ENCODE measurements at regions not wholly inside any gene's neighbourhood (a gene's known extent, or its start where the extent isn't known, plus 50 kb on each side); places are given as distances from the start of the nearest gene placed in this dataset.

DNA sequence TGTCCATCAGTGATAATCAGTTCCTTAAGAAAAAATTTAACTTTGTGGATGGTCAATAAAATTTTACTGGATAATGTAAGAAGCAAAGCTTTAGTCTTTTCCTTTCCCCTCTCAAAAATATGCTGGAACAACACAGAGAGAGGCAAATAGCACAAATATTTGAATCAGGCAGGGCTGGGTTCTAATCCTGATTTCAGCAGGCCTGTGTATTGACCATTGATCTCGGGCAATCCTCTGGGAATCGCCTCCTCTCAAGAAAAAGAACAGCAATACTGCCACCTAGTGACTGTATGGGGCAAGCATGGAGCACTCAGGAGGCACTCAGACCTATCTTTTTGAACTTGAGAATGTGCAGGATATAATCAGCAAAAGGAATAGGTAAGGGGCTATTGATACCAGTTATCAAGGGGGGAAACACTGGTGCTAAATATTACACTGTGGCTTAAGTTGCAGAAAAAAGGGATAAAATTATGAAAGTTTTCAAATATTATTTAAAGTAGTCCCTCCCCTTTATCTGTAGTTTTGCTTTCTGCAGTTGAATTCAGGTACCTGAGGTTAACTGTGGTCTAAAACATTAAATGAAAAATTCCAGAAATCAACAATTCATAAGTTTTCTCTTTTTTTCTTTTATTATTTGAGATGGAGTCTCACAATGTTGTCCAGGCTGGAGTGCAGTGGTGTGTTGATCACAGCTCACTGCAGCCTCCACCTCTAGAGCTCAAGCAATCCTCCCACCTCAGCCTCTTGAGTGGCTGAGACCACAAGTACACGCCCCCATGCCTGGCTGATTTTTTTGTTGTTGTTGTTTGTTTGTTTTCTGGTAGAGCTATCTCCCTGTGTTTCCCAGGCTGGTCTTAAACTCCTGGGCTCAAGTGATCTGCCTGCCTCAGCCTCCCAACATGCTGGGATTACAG lies 91.8 kb upstream of the NHSL1 start:
- Histone ChIP-seq H3K9me3 (ENCODE audit: control insufficient read depth, insufficient read depth, low read depth, low read length) (no peaks in the 10 kb centered on the region), H3K4me1 (ENCODE audit: control insufficient read depth, extremely low read depth, insufficient read depth, low read length) (peaks cover 13% of the 10 kb centered on the region), H2AFZ (ENCODE audit: low read length) (no peak overlapping the region), H3K9ac (ENCODE audit: insufficient read depth, low read length) (no peak overlapping the region), H3K79me2 (ENCODE audit: control insufficient read depth, insufficient read depth, low read length) (peaks cover 3% of the 10 kb centered on the region), H3K27me3 (ENCODE audit: control insufficient read depth, insufficient read depth, low read length) (no peaks in the 10 kb centered on the region), H3K27ac (ENCODE audit: insufficient read depth, low read length) (no peak overlapping the region), H3K36me3 (ENCODE audit: control insufficient read depth, insufficient read depth, low read length) (no peaks in the 10 kb centered on the region), H3K4me3 (replicated peaks in 1 of 4; ENCODE audit: control extremely low read depth in 1 of 4, insufficient read depth in 1 of 4, low read depth in 3 of 4, low read length in 4 of 4) (no peak overlapping the region), H4K20me1 (ENCODE audit: control insufficient read depth, extremely low read depth, insufficient read depth, low read length) (no peaks in the 10 kb centered on the region), H3K4me2 (ENCODE audit: extremely low read depth, insufficient read depth, low read length) (no peak overlapping the region)
- DNase-seq (ENCODE audit: low read depth in 2 of 2): peak; percentile 64 to 82
- TF ChIP-seq EZH2 (IDR thresholded peaks at IDR 0.05; ENCODE audit: low read length, missing control alignments) (no peak), CTCF (conservative IDR thresholded peaks at IDR 0.05 in 1 of 2, IDR thresholded peaks at IDR 0.05 in 1 of 2; ENCODE audit: low read depth in 1 of 2, low read length in 2 of 2) (peak; percentile 86 to 90)

GRCh38 chr6:138592749-138593123 lies 93.4 kb upstream of the NHSL1 start:
- no peaks in the 10 kb centered on the region for H4K20me1 ChIP-seq (ENCODE audit: control insufficient read depth, extremely low read depth, insufficient read depth, low read length)
- H3K9me3 ChIP-seq (ENCODE audit: control insufficient read depth, insufficient read depth, low read depth, low read length): no peaks in the 10 kb centered on the region
- peak overlapping the region; percentile 96 for H3K4me2 ChIP-seq (ENCODE audit: extremely low read depth, insufficient read depth, low read length)
- H3K27ac ChIP-seq (ENCODE audit: insufficient read depth, low read length): peak overlapping the region; percentile 94
- H3K4me3 ChIP-seq (replicated peaks in 1 of 4; ENCODE audit: control extremely low read depth in 1 of 4, insufficient read depth in 1 of 4, low read depth in 3 of 4, low read length in 4 of 4): peak overlapping the region; percentile 29 to 57 (median 43)
- H2AFZ ChIP-seq (ENCODE audit: low read length): peak overlapping the region; percentile 59
- peaks cover 3% of the 10 kb centered on the region for H3K79me2 ChIP-seq (ENCODE audit: control insufficient read depth, insufficient read depth, low read length)
- H3K27me3 ChIP-seq (ENCODE audit: control insufficient read depth, insufficient read depth, low read length): no peaks in the 10 kb centered on the region
- TF ChIP-seq EZH2 (IDR thresholded peaks at IDR 0.05; ENCODE audit: low read length, missing control alignments) (no peak), CTCF (conservative IDR thresholded peaks at IDR 0.05 in 1 of 2, IDR thresholded peaks at IDR 0.05 in 1 of 2; ENCODE audit: low read depth in 1 of 2, low read length in 2 of 2) (no peak)
- peak overlapping the region; percentile 68 for H3K9ac ChIP-seq (ENCODE audit: insufficient read depth, low read length)
- H3K36me3 ChIP-seq (ENCODE audit: control insufficient read depth, insufficient read depth, low read length): no peaks in the 10 kb centered on the region
- no peak for DNase-seq (ENCODE audit: low read depth in 2 of 2)
- peaks cover 13% of the 10 kb centered on the region for H3K4me1 ChIP-seq (ENCODE audit: control insufficient read depth, extremely low read depth, insufficient read depth, low read length)

- H4K20me1 ChIP-seq (ENCODE audit: control insufficient read depth, extremely low read depth, insufficient read depth, low read length): no peaks in the 10 kb centered on the region
- H3K4me3 ChIP-seq (replicated peaks in 1 of 4; ENCODE audit: control extremely low read depth in 1 of 4, insufficient read depth in 1 of 4, low read depth in 3 of 4, low read length in 4 of 4): peak overlapping the region; percentile 29 to 57 (median 43)
- H3K79me2 ChIP-seq (ENCODE audit: control insufficient read depth, insufficient read depth, low read length): peaks cover 3% of the 10 kb centered on the region
- no peak for TF ChIP-seq EZH2 (IDR thresholded peaks at IDR 0.05; ENCODE audit: low read length, missing control alignments)
- TF ChIP-seq CTCF (conservative IDR thresholded peaks at IDR 0.05 in 1 of 2, IDR thresholded peaks at IDR 0.05 in 1 of 2; ENCODE audit: low read depth in 1 of 2, low read length in 2 of 2): no peak
- no peaks in the 10 kb centered on the region for H3K36me3 ChIP-seq (ENCODE audit: control insufficient read depth, insufficient read depth, low read length)
- H3K4me1 ChIP-seq (ENCODE audit: control insufficient read depth, extremely low read depth, insufficient read depth, low read length): peaks cover 13% of the 10 kb centered on the region
- no peaks in the 10 kb centered on the region for H3K9me3 ChIP-seq (ENCODE audit: control insufficient read depth, insufficient read depth, low read depth, low read length)
- no peaks in the 10 kb centered on the region for H3K27me3 ChIP-seq (ENCODE audit: control insufficient read depth, insufficient read depth, low read length)
- peak; percentile 98 for DNase-seq (ENCODE audit: low read depth in 2 of 2)
- H3K27ac ChIP-seq (ENCODE audit: insufficient read depth, low read length): peak overlapping the region; percentile 94
- H3K4me2 ChIP-seq (ENCODE audit: extremely low read depth, insufficient read depth, low read length): peak overlapping the region; percentile 96
- peak overlapping the region; percentile 59 for H2AFZ ChIP-seq (ENCODE audit: low read length)
- H3K9ac ChIP-seq (ENCODE audit: insufficient read depth, low read length): peak overlapping the region; percentile 68
These were observed 94.0 kb upstream of the NHSL1 start for GRCh38 chr6:138593124-138593877.
